ENCODE measurements at regions not wholly inside any gene's neighbourhood (a gene's known extent, or its start where the extent isn't known, plus 50 kb on each side); places are given as distances from the start of the nearest gene placed in this dataset.
A peak's percentile ranks its signal among the peaks of the same experiment; 100 is the strongest.

DNA sequence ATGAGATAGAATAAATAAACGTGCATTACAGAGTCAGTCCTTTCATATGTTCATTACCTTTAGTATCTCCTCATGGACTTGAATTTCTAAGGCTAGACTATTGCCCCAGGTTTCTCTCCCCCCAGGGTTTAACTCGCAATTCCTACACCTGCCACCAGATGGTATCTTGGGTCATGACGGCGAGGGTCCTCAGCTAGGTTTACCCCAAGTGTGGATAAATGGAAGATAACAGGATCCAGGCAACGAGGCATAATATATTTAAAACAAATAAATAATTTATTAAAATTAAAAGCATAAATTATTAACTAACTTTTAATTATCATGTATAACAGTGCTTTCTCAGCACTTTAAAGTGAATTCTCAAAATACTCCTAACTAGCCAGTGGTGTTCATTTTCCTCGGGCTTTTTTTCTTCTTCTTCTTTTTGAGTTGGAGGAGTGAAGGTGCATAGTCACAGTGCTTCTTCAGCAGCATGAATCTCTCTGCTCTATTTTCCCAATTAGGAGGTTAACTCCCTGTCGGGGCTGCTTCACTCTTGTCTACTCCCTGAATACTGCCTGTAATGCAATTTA, 243.5 kb upstream of the CAND1 start:
- Histone ChIP-seq H4K20me1 (ENCODE audit: insufficient read depth, low read length) (no peaks in the 10 kb centered on the region), H3K79me2 (ENCODE audit: insufficient read depth, low read length) (no peaks in the 10 kb centered on the region), H3K9me3 (ENCODE audit: low read length) (no peaks in the 10 kb centered on the region), H3K4me3 (replicated peaks in 1 of 3; ENCODE audit: insufficient read depth in 1 of 3, low read depth in 2 of 3, low read length in 3 of 3) (no peak overlapping the region), H3K27me3 (ENCODE audit: control insufficient read depth in 1 of 2, insufficient read depth in 2 of 2, low read length in 2 of 2) (peaks cover 0 to 1% of the 10 kb centered on the region in 2 experiments; a peak in 1 of 5 replicates), H3K9ac (ENCODE audit: insufficient read depth, low read depth, low read length) (no peak overlapping the region), H2AFZ (ENCODE audit: low read length) (no peak overlapping the region), H3K36me3 (replicated peaks in 1 of 2; ENCODE audit: control insufficient read depth in 1 of 2, insufficient read depth in 2 of 2, low read length in 2 of 2) (no peaks in the 10 kb centered on the region), H3K27ac (ENCODE audit: extremely low read length, insufficient read depth, low read length) (no peak overlapping the region), H3K4me2 (ENCODE audit: low read depth, low read length) (no peak overlapping the region), H3K4me1 (ENCODE audit: insufficient read depth, low read length) (no peaks in the 10 kb centered on the region)
- FAIRE-seq (peak; percentile 56), DNase-seq (ENCODE audit: low spot score) (peak; percentile 25), ATAC-seq (peak; percentile 76)
- in situ Hi-C loops (cut with HindIII; ENCODE audit: extremely low pct_ligation_motif_present, low pct_unique_long_range_greater_than_20kb) = loop anchor here (10.0 kb wide), 1 partner anchor 189 kb away; no protein-coding TSS in a partner anchor
- no peak for TF ChIP-seq HOXA3 (CRISPR knock-in tag; IDR thresholded peaks at IDR 0.05)
- no peak for TF ChIP-seq NPAS2 (CRISPR knock-in tag; IDR thresholded peaks at IDR 0.05; ENCODE audit: borderline replicate concordance)
- peak; percentile 58 for TF ChIP-seq STAG1 (CRISPR knock-in tag; IDR thresholded peaks at IDR 0.05)
- no peak for TF ChIP-seq ZNF225 (CRISPR knock-in tag; IDR thresholded peaks at IDR 0.05)
- TF ChIP-seq, protein P1, sequence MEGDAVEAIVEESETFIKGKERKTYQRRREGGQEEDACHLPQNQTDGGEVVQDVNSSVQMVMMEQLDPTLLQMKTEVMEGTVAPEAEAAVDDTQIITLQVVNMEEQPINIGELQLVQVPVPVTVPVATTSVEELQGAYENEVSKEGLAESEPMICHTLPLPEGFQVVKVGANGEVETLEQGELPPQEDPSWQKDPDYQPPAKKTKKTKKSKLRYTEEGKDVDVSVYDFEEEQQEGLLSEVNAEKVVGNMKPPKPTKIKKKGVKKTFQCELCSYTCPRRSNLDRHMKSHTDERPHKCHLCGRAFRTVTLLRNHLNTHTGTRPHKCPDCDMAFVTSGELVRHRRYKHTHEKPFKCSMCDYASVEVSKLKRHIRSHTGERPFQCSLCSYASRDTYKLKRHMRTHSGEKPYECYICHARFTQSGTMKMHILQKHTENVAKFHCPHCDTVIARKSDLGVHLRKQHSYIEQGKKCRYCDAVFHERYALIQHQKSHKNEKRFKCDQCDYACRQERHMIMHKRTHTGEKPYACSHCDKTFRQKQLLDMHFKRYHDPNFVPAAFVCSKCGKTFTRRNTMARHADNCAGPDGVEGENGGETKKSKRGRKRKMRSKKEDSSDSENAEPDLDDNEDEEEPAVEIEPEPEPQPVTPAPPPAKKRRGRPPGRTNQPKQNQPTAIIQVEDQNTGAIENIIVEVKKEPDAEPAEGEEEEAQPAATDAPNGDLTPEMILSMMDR (CRISPR knock-in tag; IDR thresholded peaks at IDR 0.05) = peak; percentile 60
- BruUV-seq (replicated peaks) = no TSS peak
- ChIA-PET POLR2A (no interaction called here), CTCF (ENCODE audit: low intra/inter-chr PET ratio, low total read pairs) (no interaction called here)
- WGBS (ENCODE audit: low lambda C conversion rate) = 15% methylated on average over 7 of the region's 7 CpGs
- intact Hi-C loops (cut with micrococcal nuclease; ENCODE audit: unreplicated experiment) = loop anchor here (1.0 kb wide), 1 partner anchor 197 kb away; no protein-coding TSS in a partner anchor

DNA sequence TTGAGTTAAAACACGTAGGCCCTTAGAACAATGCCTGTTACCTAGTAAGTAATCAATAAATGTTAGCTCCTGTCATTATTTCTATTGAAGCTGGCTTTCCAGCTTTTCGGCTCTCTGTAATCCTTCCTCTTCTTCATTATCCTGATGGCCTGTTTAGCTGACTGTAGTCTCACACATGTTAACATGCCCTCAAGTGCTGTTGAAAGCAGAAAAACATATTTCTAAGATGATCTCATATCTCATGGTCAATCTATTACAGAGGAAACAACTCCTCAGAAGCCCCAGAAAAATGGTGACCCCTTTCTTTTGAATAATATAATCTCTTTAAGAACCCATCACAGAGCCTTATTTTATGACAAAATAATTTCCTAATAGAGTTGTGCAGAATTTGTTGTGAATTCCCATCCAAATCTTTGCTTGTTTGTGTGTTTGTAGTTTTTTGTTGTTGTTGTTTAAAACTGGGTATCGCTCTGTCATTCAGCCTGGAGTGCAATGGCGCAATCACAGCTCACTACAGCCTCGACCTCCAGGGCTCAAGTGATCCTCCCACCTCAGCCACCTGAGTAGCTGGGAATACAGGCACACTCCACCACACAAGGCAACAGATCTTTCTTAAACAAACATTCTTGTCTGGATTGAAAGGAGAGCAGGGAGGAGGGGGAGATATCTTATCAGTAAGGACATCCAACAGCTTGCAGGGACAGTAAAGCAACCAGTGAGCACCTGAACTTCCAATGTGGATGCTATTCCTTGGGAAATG, 242.5 kb upstream of the CAND1 start:
- intact Hi-C loops (cut with micrococcal nuclease; ENCODE audit: unreplicated experiment) = no loop called here
- no peak overlapping the region for H2AFZ ChIP-seq (ENCODE audit: low read length)
- no peak for ATAC-seq
- in situ Hi-C loops (cut with HindIII; ENCODE audit: extremely low pct_ligation_motif_present, low pct_unique_long_range_greater_than_20kb) = loop anchor here (10.0 kb wide), 1 partner anchor 188 kb away; no protein-coding TSS in a partner anchor
- no peaks in the 10 kb centered on the region for H3K36me3 ChIP-seq (replicated peaks in 1 of 2; ENCODE audit: control insufficient read depth in 1 of 2, insufficient read depth in 2 of 2, low read length in 2 of 2)
- DNase-seq (ENCODE audit: low spot score) = no peak
- peaks cover 0 to 1% of the 10 kb centered on the region in 2 experiments; a peak in 1 of 5 replicates for H3K27me3 ChIP-seq (ENCODE audit: control insufficient read depth in 1 of 2, insufficient read depth in 2 of 2, low read length in 2 of 2)
- H3K4me2 ChIP-seq (ENCODE audit: low read depth, low read length) = no peak overlapping the region
- H3K4me3 ChIP-seq (replicated peaks in 1 of 3; ENCODE audit: insufficient read depth in 1 of 3, low read depth in 2 of 3, low read length in 3 of 3) = no peak overlapping the region
- no peak for FAIRE-seq
- BruUV-seq (replicated peaks) = no TSS peak
- no peaks in the 10 kb centered on the region for H4K20me1 ChIP-seq (ENCODE audit: insufficient read depth, low read length)
- no peaks in the 10 kb centered on the region for H3K9me3 ChIP-seq (ENCODE audit: low read length)
- no peaks in the 10 kb centered on the region for H3K79me2 ChIP-seq (ENCODE audit: insufficient read depth, low read length)
- WGBS (ENCODE audit: low lambda C conversion rate) = 38% methylated on average over 5 of the region's 5 CpGs
- H3K27ac ChIP-seq (ENCODE audit: extremely low read length, insufficient read depth, low read length) = no peak overlapping the region
- ChIA-PET POLR2A (no interaction called here), CTCF (ENCODE audit: low intra/inter-chr PET ratio, low total read pairs) (no interaction called here)
- H3K4me1 ChIP-seq (ENCODE audit: insufficient read depth, low read length) = no peaks in the 10 kb centered on the region
- no peak overlapping the region for H3K9ac ChIP-seq (ENCODE audit: insufficient read depth, low read depth, low read length)
- no peak for TF ChIP-seq ZNF772 (CRISPR knock-in tag; IDR thresholded peaks at IDR 0.05)
- TF ChIP-seq ZNF660 (CRISPR knock-in tag; IDR thresholded peaks at IDR 0.05; ENCODE audit: borderline replicate concordance, low read depth) = no peak
- TF ChIP-seq CCDC6 (CRISPR knock-in tag; IDR thresholded peaks at IDR 0.05) = no peak
- TF ChIP-seq, protein P2, sequence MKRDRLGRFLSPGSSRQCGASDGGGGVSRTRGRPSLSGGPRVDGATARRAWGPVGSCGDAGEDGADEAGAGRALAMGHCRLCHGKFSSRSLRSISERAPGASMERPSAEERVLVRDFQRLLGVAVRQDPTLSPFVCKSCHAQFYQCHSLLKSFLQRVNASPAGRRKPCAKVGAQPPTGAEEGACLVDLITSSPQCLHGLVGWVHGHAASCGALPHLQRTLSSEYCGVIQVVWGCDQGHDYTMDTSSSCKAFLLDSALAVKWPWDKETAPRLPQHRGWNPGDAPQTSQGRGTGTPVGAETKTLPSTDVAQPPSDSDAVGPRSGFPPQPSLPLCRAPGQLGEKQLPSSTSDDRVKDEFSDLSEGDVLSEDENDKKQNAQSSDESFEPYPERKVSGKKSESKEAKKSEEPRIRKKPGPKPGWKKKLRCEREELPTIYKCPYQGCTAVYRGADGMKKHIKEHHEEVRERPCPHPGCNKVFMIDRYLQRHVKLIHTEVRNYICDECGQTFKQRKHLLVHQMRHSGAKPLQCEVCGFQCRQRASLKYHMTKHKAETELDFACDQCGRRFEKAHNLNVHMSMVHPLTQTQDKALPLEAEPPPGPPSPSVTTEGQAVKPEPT (CRISPR knock-in tag; IDR thresholded peaks at IDR 0.05; ENCODE audit: low read depth) = no peak
- TF ChIP-seq ZNF180 (CRISPR knock-in tag; IDR thresholded peaks at IDR 0.05; ENCODE audit: borderline replicate concordance, low read depth) = no peak

Measured in HepG2 (cell line).